ENCODE measurements at regions not wholly inside any gene's neighbourhood (a gene's known extent, or its start where the extent isn't known, plus 50 kb on each side); places are given as distances from the start of the nearest gene placed in this dataset.

GRCh38 chr1:48054232-48054631 lies 57.0 kb upstream of the TRABD2B start:
- no peak for DNase-seq (ENCODE audit: low read depth)

DNA sequence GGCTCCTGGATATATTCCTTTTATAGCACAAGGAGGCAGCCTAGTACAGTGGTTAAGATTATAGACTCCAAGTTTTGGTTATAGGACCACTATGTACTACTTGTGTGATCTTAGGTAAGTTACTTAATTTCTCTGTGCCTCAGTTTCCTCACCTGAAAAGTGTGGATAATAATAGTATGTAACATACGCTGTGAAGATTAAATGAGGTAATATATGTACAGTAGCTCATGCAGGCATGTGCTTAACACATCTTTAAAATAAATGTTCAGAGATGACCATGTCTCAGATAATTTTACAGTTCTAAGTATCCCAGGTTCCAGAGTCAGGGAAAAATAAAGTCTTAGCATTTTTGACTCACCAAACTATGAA lies 55.7 kb upstream of the TRABD2B start:
- no peak for DNase-seq (ENCODE audit: low read depth)

DNA sequence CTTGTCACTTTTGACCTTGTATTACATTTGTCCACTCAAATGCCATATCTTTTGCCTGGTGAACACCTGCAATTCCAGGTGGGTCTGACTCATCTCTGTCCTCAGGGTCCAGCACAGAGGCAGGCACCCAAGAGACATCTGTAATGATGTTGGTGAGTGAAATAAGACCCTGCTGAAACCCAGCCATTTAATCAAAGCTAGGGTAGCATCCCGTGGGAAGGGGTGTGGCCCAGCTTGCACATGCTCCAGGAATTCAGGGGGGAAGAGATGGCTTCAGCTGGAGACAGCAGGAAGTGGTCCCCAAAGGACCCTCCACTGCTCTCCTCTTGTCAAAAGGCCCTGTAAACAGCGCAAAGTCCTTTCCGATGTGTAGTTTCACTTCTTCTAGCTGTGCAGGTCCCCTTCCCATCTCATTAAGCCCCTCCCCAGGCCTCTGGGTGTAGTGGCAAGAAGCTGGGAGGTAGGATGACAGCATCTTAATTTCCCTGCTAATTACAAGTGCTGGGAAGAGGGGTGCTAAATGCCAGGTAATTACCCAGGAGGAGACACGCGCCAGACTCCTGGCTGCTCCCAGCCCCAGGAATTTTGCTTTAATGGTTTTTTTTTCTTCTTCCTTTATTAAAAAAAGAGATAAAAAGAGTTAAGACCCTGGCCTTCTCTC lies 54.4 kb upstream of the TRABD2B start:
- no peak for DNase-seq (ENCODE audit: low read depth)

DNA sequence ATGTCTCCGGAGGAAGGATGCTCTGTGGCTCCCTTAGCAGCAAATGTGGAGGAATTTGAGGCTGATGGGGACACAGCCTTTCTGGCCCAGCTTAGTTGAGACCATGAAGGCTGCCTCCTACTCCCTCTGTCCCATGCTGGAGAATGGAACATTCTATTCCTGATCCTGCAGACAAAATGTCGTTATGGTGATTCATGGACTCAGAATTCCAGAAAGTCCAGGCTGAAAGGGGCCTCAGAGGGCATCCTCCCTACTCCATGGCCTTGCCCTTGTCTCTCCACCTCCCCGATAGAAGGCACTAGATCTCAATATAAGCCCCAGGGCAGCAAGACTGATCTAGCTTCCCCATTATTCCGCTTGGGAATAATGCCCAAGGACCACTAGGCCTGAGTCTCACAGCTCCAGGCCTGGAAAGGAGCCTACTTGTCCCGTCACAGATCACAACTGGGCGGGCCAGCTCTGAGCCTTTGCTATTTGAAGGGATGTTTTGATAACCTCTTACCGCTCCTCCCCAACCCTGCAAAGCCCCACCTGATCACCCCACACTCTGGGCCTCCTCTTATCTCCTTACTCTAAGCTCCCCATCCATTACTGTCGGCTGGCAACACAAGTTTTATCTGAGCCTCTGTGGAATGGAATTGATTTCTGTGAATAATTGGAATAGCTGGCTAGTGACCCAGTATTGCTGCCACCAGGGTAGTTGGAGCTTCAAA lies 52.8 kb upstream of the TRABD2B start:
- no peak for DNase-seq (ENCODE audit: low read depth)

DNA sequence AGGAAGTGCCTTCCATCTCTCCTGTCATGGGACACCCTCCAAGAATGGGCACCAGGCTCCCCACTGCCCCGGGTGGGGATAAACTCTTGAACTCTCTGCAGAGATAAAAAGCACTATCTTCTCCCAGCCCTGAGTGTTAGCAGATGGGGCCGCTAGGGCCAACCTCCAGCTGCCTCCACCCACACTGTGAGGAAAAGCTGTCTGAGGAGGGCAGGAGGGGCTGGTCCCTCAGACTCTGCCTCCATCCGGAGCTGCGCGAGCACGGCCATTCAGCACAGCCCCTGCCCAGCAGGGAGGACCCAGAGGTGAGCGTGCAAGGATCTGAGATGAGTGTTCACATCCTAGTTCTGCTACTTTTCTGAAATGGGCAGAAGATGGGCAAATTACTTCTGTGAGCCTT lies 51.8 kb upstream of the TRABD2B start:
- no peak for DNase-seq (ENCODE audit: low read depth)

DNA sequence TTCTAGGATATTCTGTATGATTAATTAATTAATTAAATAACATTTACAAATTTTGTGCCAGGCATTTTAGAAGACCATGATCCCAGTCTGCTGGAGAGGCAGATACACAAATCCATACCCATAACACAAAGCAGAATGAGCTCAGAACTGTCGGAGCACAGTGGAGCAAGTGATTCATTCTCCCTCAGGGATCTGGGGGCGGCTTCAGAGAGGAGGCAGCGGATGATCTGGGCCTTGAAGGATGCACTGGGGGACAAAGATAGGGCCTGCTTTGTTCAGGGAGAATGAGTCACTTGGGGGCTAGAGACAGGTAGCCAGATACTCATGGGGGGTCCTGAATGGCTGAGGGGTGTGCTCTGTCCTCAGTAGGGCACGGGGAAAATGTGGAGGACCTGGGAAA lies 50.9 kb upstream of the TRABD2B start:
- no peak for DNase-seq (ENCODE audit: low read depth)

DNA sequence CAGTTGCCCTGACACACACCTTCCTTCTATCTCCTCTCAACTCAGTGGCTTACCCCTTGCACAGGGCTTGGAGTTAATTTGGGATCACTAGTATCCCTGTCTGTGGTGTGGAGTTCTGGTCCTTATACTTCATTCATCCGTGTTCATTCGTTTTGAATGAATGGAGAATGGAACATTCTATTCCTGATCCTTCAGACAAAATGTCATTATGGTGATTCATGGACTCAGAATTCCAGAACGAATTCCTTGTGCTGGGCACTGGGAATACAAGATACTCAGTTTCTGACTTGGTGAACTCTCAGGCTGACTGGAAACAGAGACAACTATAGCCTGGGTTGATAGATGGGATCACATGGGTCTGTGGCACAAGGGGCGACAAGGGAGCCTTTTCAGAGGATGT lies 49.9 kb upstream of the TRABD2B start:
- no peak for DNase-seq (ENCODE audit: low read depth)

Data from activated gamma-delta T cell treated with anti-CD3 and anti-CD28 coated beads, Interleukin-2, amount 50 U/mL, for 16 hours (primary cell).